Activated CD8-positive, alpha-beta memory T cell treated with anti-CD3 and anti-CD28 coated beads, Interleukin-2, amount 10 ng/mL, durations not matched to agents 7 days and 5 days (primary cell): ENCODE measurements at regions not wholly inside any gene's neighbourhood (a gene's known extent, or its start where the extent isn't known, plus 50 kb on each side); places are given as distances from the start of the nearest gene placed in this dataset.
"Not testable (repeated sequence)": the region's sequence is repeated elsewhere in the genome, so short reads cannot be mapped to it uniquely, and the experiment has no call there.

Experiments
- ATAC-seq: fragments of 150-1000 bp; cut with Tn5 transposase; one replicate; pipeline ENCODE4 v1.10.0; 2021; ENCODE audit warnings: moderate library complexity
- CTCF ChIA-PET: fragments of 350-600 bp; sonication (Branson Sonifier 250); formaldehyde crosslinking; loops from one replicate; lab custom pipeline; 2021; ENCODE audit warnings: antibody characterized with exemption; lab: Charles Lee
- DNase-seq: peaks from one replicate; pipeline ENCODE4 v3.0.0-alpha.2; 2020
- H3K27ac Mint-ChIP-seq: one replicate; pipeline ENCODE4 v1.8.0; 2021; ENCODE audit warnings: mild to moderate bottlenecking, mixed read lengths
- H3K27me3 Mint-ChIP-seq: one replicate; pipeline ENCODE4 v1.8.0; 2021; ENCODE audit warnings: mixed read lengths
- H3K36me3 Mint-ChIP-seq: one replicate; pipeline ENCODE4 v1.8.0; 2021; ENCODE audit warnings: mild to moderate bottlenecking, mixed read lengths
- H3K4me1 Mint-ChIP-seq: one replicate; pipeline ENCODE4 v1.8.0; 2021; ENCODE audit warnings: mixed read lengths
- H3K4me3 Mint-ChIP-seq: one replicate; pipeline ENCODE4 v1.8.0; 2021; ENCODE audit warnings: mild to moderate bottlenecking, moderate library complexity, mixed read lengths
- H3K9me3 Mint-ChIP-seq: one replicate; pipeline ENCODE4 v1.8.0; 2022; ENCODE audit warnings: low read depth, mixed read lengths

DNA sequence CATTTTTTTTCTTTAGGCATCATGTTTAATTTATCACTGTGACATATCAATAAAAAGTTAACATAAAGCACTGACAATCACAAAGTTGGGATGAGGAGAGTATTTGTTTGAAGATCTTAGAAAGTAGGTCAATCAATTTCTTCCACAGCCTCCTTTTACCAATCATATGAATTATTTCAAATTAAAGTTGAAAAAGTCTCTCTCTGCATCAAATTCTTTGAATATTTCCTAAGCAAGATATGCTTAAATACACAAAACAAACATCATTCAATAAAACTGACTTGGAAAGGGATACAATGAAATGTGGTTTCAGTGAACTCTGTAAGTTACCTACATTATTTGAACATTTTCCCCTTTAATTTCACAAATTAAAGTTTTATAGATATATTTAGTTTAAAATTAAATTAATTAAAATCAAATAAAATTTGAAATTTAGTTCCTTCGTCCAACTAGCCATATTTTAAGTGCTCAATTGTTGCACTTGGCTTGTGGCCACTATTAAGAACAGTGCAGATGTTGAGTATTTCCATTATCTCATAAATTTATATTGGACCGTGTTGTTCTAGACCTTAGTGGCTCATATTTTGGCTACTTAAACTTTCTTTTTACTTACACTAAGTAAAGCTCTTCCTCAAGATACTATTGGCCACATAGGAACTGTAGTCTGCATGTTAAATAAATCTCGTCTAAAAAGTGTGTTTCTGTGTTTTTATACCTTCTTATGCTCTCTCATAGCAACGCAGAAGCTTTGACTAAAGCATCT lies 949.7 kb upstream of the NUDT12 start:
- Mint-ChIP-seq H3K36me3 (no peaks in the 10 kb centered on the region), H3K9me3 (peaks cover 12% of the 10 kb centered on the region), H3K4me3 (no peak overlapping the region), H3K27me3 (no peaks in the 10 kb centered on the region), H3K27ac (no peak overlapping the region), H3K4me1 (no peaks in the 10 kb centered on the region)
- ATAC-seq (no peak), DNase-seq (no peak)
- CTCF ChIA-PET: no interaction called here

- H3K27ac Mint-ChIP-seq: no peak overlapping the region
- no peak for ATAC-seq
- H3K9me3 Mint-ChIP-seq: peaks cover 9% of the 10 kb centered on the region
- no peaks in the 10 kb centered on the region for H3K36me3 Mint-ChIP-seq
- no peak for DNase-seq
- no peak overlapping the region for H3K4me3 Mint-ChIP-seq
- H3K27me3 Mint-ChIP-seq: no peaks in the 10 kb centered on the region
- H3K4me1 Mint-ChIP-seq: no peaks in the 10 kb centered on the region
- CTCF ChIA-PET: no interaction called here
These were observed 935.7 kb upstream of the NUDT12 start for GRCh38 chr5:104498281-104498680.

DNA sequence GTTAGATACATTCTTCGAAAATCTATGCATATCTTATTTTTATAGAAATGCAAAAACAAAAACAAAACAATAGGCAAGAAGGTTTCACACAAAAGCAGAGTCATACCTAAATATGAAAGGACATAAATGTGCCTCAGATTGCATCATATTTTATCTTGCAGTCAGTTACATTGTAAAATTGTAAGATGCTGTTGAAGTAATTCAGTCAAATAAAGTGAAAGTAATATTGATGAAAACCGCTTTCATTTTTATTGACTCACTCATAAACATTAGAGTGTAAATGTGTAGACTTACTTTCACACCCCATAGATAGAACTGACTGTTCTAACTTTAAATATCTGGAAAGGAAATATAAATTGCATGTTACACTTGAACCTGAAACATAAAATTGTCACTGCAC lies 931.5 kb upstream of the NUDT12 start:
- no peak for ATAC-seq
- Mint-ChIP-seq H3K36me3 (no peaks in the 10 kb centered on the region), H3K4me3 (no peak overlapping the region), H3K27ac (no peak overlapping the region), H3K27me3 (no peaks in the 10 kb centered on the region), H3K4me1 (no peaks in the 10 kb centered on the region), H3K9me3 (peaks cover 6% of the 10 kb centered on the region)
- CTCF ChIA-PET: no interaction called here
- DNase-seq: no peak

GRCh38 chr5:104472811-104473210 lies 910.2 kb upstream of the NUDT12 start:
- ATAC-seq (no peak), DNase-seq (no peak)
- Mint-ChIP-seq H3K9me3 (peaks cover 6% of the 10 kb centered on the region), H3K27ac (no peak overlapping the region), H3K4me3 (no peak overlapping the region), H3K36me3 (no peaks in the 10 kb centered on the region), H3K27me3 (no peaks in the 10 kb centered on the region), H3K4me1 (no peaks in the 10 kb centered on the region)
- CTCF ChIA-PET: no interaction called here

DNA sequence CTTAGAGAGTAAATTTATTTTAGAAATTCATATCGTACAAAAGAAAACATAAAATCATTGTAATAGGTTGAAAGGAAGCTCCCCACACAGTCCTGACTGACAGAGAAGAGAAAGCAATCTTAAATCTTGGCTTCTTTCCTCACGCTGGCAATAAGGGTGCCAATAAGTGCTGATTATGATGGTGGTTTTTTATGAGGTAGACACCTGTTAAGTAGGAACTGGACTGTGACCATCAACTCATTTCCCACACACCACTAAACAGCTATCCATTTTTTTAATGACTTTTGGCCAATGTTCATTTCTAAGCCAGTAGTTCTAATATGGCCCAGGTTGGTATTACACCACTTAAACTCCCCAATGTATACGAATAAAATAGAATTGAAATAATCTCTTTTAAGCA lies 893.5 kb upstream of the NUDT12 start:
- Mint-ChIP-seq H3K9me3 (peaks cover 14% of the 10 kb centered on the region), H3K4me3 (no peak overlapping the region), H3K27me3 (no peaks in the 10 kb centered on the region)

DNA sequence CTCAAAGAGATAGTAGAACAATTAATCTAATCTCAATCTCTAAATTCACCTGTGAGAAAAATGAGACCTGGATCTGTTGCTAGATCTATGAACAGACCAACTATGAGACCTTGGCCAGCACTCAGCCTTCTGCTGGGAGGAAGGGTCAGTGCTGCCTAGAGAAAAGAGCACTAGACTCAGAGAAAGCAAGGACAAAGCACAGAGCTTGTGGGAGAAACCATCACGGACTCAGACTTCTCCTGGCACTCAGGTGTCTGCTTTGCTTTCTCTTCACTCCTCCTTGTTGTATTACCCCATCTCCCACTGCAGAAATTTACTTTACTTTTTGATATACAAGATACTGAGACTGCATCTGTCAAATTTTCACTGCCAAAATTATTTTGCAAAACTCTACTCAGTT lies 890.0 kb upstream of the NUDT12 start:
- H3K36me3 Mint-ChIP-seq: no peaks in the 10 kb centered on the region
- no peaks in the 10 kb centered on the region for H3K27me3 Mint-ChIP-seq
- no peak overlapping the region for H3K4me3 Mint-ChIP-seq
- no peak overlapping the region for H3K27ac Mint-ChIP-seq
- H3K4me1 Mint-ChIP-seq: no peaks in the 10 kb centered on the region
- H3K9me3 Mint-ChIP-seq: peaks cover 10% of the 10 kb centered on the region
- CTCF ChIA-PET: no interaction called here
- no peak for ATAC-seq
- no peak for DNase-seq

More for the DNA sequence above, 893.5 kb upstream of the NUDT12 start:
- ATAC-seq: no peak
- Mint-ChIP-seq H3K4me1 (no peaks in the 10 kb centered on the region), H3K36me3 (no peaks in the 10 kb centered on the region), H3K27ac (no peak overlapping the region)
- no peak for DNase-seq
- CTCF ChIA-PET: no interaction called here

DNA sequence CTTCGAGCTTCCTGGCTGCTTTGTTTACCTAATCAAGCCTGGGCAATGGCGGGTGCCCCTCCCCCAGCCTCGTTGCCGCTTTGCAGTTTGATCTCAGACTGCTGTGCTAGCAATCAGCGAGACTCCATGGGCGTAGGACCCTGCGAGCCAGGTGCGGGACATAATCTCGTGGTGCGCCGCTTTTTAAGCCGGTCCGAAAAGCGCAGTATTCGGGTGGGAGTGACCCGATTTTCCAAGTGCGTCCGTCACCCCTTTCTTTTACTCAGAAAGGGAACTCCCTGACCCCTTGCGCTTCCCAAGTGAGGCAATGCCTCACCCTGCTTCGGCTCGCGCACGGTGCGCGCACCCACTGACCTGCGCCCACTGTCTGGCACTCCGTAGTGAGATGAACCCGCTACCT lies 889.3 kb upstream of the NUDT12 start:
- H3K4me1 Mint-ChIP-seq, ATAC-seq, H3K9me3 Mint-ChIP-seq, H3K36me3 Mint-ChIP-seq, H3K4me3 Mint-ChIP-seq, DNase-seq, CTCF ChIA-PET, H3K27ac Mint-ChIP-seq, H3K27me3 Mint-ChIP-seq: not testable (repeated sequence)

DNA sequence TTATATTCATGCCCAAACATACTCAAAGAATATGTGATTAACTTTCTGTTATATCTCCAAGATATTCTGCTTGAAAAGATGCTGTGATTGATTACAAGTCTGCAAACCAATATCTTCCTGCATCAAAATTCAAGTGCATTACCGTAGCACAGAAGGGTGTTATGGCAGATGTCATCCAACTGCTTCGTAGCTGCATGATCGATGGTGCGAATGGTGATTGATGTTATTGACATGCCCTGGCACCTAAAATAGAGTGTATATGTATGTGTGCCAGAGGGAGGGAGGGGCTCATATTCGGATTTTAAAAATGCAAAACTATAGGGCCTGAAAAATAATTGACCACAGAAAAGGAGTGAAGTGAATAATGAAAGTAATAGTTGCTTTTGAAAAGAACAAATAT lies 882.1 kb upstream of the NUDT12 start:
- no peak for ATAC-seq
- CTCF ChIA-PET: no interaction called here
- H3K4me1 Mint-ChIP-seq: no peaks in the 10 kb centered on the region

GRCh38 chr5:104443706-104444105 lies 881.1 kb upstream of the NUDT12 start:
- Mint-ChIP-seq H3K36me3 (no peaks in the 10 kb centered on the region), H3K4me1 (no peaks in the 10 kb centered on the region), H3K27ac (no peak overlapping the region), H3K27me3 (no peaks in the 10 kb centered on the region), H3K4me3 (no peak overlapping the region), H3K9me3 (peaks cover 2% of the 10 kb centered on the region)
- CTCF ChIA-PET: no interaction called here
- ATAC-seq (no peak), DNase-seq (no peak)

More for the DNA sequence above, 882.1 kb upstream of the NUDT12 start:
- DNase-seq: no peak
- Mint-ChIP-seq H3K4me3 (no peak overlapping the region), H3K27me3 (no peaks in the 10 kb centered on the region), H3K36me3 (no peaks in the 10 kb centered on the region), H3K27ac (no peak overlapping the region), H3K9me3 (peaks cover 5% of the 10 kb centered on the region)

GRCh38 chr5:104431981-104432380 lies 869.4 kb upstream of the NUDT12 start:
- H3K4me1 Mint-ChIP-seq: no peaks in the 10 kb centered on the region
- H3K9me3 Mint-ChIP-seq: peaks cover 6% of the 10 kb centered on the region
- no peaks in the 10 kb centered on the region for H3K36me3 Mint-ChIP-seq
- CTCF ChIA-PET: no interaction called here
- DNase-seq (no peak), ATAC-seq (no peak)
- H3K4me3 Mint-ChIP-seq: no peak overlapping the region
- H3K27me3 Mint-ChIP-seq: no peaks in the 10 kb centered on the region
- H3K27ac Mint-ChIP-seq: no peak overlapping the region

- Mint-ChIP-seq H3K36me3 (no peaks in the 10 kb centered on the region), H3K9me3 (peaks cover 6% of the 10 kb centered on the region), H3K27me3 (no peaks in the 10 kb centered on the region), H3K4me1 (no peaks in the 10 kb centered on the region), H3K27ac (no peak overlapping the region), H3K4me3 (no peak overlapping the region)
- no peak for ATAC-seq
- DNase-seq: no peak
- CTCF ChIA-PET: no interaction called here
These were observed 868.5 kb upstream of the NUDT12 start for GRCh38 chr5:104431002-104431620.

DNA sequence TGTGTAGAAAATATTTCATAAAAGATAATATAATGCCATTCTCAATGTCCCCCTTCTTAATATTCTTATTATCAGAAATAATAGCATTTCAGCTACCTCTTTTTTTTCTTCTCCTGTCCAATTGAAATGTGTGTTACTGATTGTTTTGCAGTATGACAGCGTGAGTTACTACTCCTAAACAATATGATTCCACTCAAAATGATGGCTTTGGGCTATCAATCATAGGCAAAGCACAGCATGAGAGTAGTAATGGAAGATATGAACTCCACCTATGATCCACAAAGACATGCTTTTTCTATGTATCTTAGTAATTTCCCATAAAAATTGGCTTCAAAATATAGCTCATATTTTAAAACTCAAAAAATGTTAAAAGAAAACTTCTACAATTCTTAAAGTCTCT lies 867.3 kb upstream of the NUDT12 start:
- peaks cover 6% of the 10 kb centered on the region for H3K9me3 Mint-ChIP-seq
- no peaks in the 10 kb centered on the region for H3K36me3 Mint-ChIP-seq
- H3K27ac Mint-ChIP-seq: no peak overlapping the region
- H3K4me1 Mint-ChIP-seq: no peaks in the 10 kb centered on the region
- no peak for ATAC-seq
- H3K4me3 Mint-ChIP-seq: no peak overlapping the region
- no peak for DNase-seq
- H3K27me3 Mint-ChIP-seq: no peaks in the 10 kb centered on the region
- CTCF ChIA-PET: no interaction called here

- ATAC-seq (no peak), DNase-seq (no peak)
- no peaks in the 10 kb centered on the region for H3K27me3 Mint-ChIP-seq
- no peaks in the 10 kb centered on the region for H3K36me3 Mint-ChIP-seq
- CTCF ChIA-PET: no interaction called here
- no peaks in the 10 kb centered on the region for H3K4me1 Mint-ChIP-seq
- H3K4me3 Mint-ChIP-seq: no peak overlapping the region
- peaks cover 2% of the 10 kb centered on the region for H3K9me3 Mint-ChIP-seq
- no peak overlapping the region for H3K27ac Mint-ChIP-seq
These were observed 858.8 kb upstream of the NUDT12 start for GRCh38 chr5:104421431-104421830.

GRCh38 chr5:104418056-104418455 lies 855.5 kb upstream of the NUDT12 start:
- Mint-ChIP-seq H3K9me3 (no peaks in the 10 kb centered on the region), H3K4me1 (no peaks in the 10 kb centered on the region), H3K36me3 (no peaks in the 10 kb centered on the region), H3K27me3 (no peaks in the 10 kb centered on the region), H3K27ac (no peak overlapping the region), H3K4me3 (no peak overlapping the region)
- CTCF ChIA-PET: no interaction called here
- no peak for ATAC-seq
- DNase-seq: no peak
